ENCODE measurements at regions not wholly inside any gene's neighbourhood (a gene's known extent, or its start where the extent isn't known, plus 50 kb on each side); places are given as distances from the start of the nearest gene placed in this dataset.

DNA sequence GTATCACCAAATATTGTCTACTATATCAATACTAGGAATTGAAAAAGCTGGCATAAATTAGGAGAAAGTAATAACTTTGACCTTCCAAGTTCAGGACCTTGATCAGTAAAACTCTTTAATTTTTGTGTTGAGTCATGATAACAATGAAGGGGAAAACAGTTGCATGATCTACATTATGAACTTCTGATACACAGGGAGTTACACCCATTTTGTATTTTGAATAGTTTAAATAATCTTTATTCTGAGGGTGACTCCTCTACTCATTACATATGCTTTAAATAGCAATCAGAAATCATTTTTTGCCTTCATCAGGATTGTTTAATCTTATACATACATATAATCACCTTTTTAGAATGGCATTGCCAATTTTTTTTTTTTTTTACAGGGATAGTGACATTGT is 492.5 kb downstream of the NAV3 start:
- TF ChIP-seq SNAI2 (CRISPR knock-in tag; IDR thresholded peaks at IDR 0.05) (no peak), BACH2 (CRISPR knock-in tag; IDR thresholded peaks at IDR 0.05; ENCODE audit: borderline replicate concordance) (no peak), ZFP30 (CRISPR knock-in tag; IDR thresholded peaks at IDR 0.05) (no peak), TCF4 (CRISPR knock-in tag; IDR thresholded peaks at IDR 0.05; ENCODE audit: borderline replicate concordance) (no peak), ZNF565 (CRISPR knock-in tag; conservative IDR thresholded peaks at IDR 0.05; ENCODE audit: low read depth) (no peak), GLIS3 (CRISPR knock-in tag; IDR thresholded peaks at IDR 0.05) (no peak), ESRRG (CRISPR knock-in tag; IDR thresholded peaks at IDR 0.05) (no peak), ZNF8 (CRISPR knock-in tag; IDR thresholded peaks at IDR 0.05) (no peak), RARB (CRISPR knock-in tag; IDR thresholded peaks at IDR 0.05) (no peak), ISL1 (CRISPR knock-in tag; IDR thresholded peaks at IDR 0.05) (no peak), ARNTL (CRISPR knock-in tag; IDR thresholded peaks at IDR 0.05; ENCODE audit: borderline replicate concordance, low read depth) (no peak)
- TF ChIP-seq, protein P1, sequence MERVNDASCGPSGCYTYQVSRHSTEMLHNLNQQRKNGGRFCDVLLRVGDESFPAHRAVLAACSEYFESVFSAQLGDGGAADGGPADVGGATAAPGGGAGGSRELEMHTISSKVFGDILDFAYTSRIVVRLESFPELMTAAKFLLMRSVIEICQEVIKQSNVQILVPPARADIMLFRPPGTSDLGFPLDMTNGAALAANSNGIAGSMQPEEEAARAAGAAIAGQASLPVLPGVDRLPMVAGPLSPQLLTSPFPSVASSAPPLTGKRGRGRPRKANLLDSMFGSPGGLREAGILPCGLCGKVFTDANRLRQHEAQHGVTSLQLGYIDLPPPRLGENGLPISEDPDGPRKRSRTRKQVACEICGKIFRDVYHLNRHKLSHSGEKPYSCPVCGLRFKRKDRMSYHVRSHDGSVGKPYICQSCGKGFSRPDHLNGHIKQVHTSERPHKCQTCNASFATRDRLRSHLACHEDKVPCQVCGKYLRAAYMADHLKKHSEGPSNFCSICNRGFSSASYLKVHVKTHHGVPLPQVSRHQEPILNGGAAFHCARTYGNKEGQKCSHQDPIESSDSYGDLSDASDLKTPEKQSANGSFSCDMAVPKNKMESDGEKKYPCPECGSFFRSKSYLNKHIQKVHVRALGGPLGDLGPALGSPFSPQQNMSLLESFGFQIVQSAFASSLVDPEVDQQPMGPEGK (CRISPR knock-in tag; IDR thresholded peaks at IDR 0.05; ENCODE audit: borderline replicate concordance), result no peak
- TF ChIP-seq, protein P2, sequence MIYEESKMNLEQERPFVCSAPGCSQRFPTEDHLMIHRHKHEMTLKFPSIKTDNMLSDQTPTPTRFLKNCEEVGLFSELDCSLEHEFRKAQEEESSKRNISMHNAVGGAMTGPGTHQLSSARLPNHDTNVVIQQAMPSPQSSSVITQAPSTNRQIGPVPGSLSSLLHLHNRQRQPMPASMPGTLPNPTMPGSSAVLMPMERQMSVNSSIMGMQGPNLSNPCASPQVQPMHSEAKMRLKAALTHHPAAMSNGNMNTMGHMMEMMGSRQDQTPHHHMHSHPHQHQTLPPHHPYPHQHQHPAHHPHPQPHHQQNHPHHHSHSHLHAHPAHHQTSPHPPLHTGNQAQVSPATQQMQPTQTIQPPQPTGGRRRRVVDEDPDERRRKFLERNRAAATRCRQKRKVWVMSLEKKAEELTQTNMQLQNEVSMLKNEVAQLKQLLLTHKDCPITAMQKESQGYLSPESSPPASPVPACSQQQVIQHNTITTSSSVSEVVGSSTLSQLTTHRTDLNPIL (CRISPR knock-in tag; IDR thresholded peaks at IDR 0.05; ENCODE audit: low read depth), result no peak

All from SK-N-SH treated with all-trans-retinoic acid at 6 μM for 48 hours (cell line).